SKM-1 treated with dmso at 0.1 percent for 144 hours (cell line): ENCODE measurements at regions not wholly inside any gene's neighbourhood (a gene's known extent, or its start where the extent isn't known, plus 50 kb on each side); places are given as distances from the start of the nearest gene placed in this dataset.

ENCODE experiments used
- DNase-seq: peaks from one replicate; lab custom pipeline; 2025; ENCODE audit not compliant: unreplicated experiment; lab: John Stamatoyannopoulos, UW

DNA sequence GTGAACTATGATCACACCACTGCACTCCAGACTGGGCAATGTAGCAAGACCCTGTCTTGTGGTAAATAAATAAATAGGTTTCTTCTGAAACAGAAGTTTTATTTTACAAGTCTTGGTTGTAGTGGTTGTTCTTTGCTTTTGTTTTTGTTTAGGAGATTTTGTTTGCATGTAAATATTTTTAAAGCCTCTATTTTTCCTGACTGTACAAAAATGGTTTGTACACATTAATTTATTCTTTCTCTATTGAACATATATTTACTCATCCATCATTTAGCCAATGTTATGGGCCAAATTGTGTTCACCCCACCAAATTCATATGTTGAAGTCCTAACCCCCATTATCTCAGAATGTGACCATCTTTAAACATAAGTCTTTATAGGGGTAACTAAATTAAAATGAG, 580.1 kb downstream of the EPHA4 start:
- DNase-seq: no peak

- DNase-seq: no peak
Measured at GRCh38 chr2:220994846-220995245, 577.3 kb downstream of the EPHA4 start.

GRCh38 chr2:220995581-220995980, 576.5 kb downstream of the EPHA4 start:
- DNase-seq: no peak

GRCh38 chr2:220998156-220998555, 573.9 kb downstream of the EPHA4 start:
- DNase-seq: no peak

DNA sequence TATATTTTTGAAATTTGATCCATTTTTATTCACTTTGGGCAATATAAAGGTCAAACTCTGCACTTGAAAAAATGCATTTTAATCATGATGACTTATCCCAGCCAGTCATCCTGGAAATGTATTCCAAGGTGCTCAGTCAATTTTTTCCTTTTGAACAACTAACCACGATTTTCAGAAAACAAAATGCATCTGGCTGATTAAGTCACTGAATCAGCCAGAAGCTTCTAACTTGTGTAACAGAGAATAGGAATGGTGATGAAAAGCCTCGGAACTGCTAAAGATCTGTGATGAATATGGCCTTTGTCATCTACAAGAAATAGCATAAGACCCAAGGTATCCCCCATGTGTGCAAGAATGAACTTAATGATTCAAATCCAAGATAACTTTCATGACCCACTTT, 572.7 kb downstream of the EPHA4 start:
- DNase-seq: no peak

GRCh38 chr2:221001381-221001801, 570.7 kb downstream of the EPHA4 start:
- DNase-seq: no peak

DNA sequence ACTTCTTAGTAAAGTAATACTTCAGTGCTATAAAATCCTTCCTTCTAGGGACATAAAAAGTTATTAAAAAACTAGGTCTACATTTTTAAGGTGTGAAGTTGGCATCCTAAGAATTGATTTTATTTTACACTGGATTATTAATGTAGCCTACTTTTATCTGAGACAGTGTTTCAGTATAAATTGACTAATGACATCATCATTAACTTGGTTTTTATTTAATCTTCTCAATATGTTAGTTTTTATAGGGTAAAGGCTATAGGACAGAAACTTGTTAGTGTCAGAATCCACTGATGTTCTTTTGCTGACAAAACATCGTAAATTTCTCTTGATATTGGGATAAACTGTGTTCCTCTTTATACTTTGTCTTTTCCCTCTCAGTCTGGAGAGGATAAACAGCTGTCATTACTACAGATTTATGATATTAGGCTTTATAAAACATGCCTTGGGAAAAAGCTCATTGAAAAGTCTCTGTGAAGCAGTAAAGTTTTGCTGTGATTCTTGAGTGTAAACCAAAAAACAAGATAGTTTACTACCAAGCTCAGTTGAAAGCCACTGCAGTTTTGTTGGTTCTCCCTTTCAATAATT, 569.9 kb downstream of the EPHA4 start:
- DNase-seq: no peak

DNA sequence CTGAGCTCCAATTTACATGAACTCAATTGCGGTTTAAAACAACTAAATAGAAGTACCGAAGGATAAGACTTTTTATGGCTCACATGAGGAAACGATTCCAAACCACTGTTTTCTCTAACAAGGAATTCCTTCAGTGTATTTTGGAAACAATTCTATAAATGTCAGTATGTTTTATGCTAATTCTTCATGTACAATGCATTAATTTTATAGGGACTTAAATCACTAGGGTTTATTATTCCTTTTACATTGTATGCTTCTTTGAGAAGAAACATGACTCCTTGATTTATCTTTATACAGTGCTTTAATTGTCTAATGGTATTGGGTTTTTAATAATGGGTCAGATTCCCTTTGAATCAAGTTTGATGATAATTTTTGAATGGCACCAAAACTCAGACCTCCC, 566.8 kb downstream of the EPHA4 start:
- no peak for DNase-seq

DNA sequence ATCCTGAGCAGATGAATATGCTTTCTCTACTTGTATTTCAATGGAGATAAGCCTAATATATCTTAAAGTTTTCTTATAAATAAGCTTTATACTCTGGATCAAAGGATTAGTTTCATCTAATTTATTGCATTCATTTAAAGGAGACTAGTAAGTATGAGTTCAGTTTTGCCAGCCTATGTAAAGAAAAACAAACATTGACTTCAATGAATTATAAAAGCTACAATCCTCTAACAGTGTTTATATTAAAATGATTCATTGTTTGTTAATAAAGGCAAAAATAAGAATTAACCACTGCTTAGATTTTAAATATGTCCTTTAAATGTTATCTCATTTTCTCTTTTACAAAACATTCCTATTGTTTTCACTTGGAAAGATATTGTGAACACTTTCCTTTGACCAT, 566.0 kb downstream of the EPHA4 start:
- DNase-seq: no peak

GRCh38 chr2:221016551-221016950, 555.6 kb downstream of the EPHA4 start:
- DNase-seq: no peak

GRCh38 chr2:221018262-221018661, 553.8 kb downstream of the EPHA4 start:
- DNase-seq: no peak

DNA sequence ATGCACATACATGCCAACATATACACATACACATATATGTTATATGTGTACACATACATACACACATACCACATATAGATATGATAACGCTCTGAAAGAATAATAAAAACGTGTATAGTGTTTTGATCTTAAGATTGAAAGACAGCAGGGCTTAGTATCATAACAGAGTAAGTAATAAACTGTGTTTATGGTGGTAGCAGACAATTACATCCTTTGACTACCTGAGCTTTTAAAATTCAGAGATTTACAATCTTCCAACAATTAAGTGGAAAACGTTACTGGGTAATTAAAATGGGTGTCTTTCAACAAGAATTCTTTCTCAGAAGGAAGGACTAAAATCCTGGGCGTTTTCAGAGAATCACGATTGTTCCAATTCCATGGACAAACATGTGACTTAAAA, 552.4 kb downstream of the EPHA4 start:
- DNase-seq: no peak

DNA sequence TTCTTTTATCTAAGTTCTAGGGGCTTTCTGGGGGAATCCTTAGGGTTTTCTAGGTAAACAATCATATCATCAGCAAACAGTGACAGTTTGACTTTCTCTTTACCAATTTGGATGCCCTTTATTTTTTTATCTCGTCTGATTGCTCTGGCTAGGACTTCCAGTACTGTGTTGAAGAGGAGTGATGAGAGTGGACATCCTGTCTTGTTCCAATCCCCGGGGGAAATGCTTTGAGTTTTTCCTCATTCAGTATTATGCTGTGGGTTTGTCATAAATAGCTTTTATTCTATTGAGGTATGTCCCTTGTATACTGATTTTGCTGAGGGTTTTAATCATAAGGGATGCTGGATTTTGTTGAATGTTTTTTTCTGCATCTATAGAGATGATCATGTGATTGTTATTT, 549.5 kb downstream of the EPHA4 start:
- no peak for DNase-seq

DNA sequence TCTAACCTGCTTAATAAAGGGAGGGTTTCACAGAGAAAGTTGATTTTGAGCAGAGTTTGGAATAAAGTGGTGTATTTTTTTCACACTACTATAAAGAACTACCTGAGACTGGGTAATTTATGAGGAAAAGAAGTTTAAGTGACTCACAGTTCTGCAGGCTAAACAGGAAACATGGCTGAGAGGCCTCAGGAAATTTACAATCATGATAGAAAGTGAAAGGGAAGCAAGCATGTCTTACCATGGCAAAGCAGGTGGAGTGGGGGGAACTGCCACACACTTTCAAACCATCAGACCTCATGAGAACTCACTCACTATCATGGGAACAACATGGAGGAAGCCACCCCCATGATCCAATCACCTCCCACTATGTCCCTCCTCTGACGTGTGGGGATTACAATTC, 546.7 kb downstream of the EPHA4 start:
- no peak for DNase-seq

DNA sequence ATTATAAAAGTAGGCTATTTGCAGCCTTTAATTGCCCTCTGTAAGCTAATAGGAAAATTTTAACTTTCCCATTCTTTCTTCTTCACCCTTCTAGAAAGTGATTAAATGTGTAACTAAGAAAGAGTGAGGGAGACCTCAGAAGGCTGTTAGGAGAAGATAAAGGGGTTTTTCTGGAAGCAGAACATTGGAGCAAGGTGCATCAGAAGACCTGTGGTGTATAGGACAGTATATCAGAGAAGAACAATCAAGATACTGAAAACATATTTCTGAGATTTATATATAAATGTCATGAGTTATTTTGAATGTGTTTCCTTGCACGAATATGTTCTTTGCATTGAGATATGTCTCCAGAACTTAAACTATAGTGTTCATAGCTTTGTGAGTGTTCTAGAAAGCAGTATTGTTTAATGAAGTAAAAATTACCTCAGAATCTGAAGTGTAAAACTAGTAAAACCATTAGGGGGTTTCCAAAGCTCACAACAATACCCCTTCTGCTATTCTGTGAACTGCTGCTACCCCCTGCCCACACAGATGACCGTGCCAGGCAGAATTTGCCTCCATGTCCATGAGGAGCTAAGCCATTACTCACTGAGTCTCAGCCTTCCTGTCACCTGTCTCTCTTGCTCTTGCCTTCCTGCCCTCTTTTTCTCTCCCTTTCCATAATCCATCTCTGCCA, 537.9 kb downstream of the EPHA4 start:
- no peak for DNase-seq

- DNase-seq: no peak
Measured at GRCh38 chr2:221034973-221035372, 537.1 kb downstream of the EPHA4 start.

- DNase-seq: no peak
Measured at GRCh38 chr2:221042926-221043325, 529.2 kb downstream of the EPHA4 start.

DNA sequence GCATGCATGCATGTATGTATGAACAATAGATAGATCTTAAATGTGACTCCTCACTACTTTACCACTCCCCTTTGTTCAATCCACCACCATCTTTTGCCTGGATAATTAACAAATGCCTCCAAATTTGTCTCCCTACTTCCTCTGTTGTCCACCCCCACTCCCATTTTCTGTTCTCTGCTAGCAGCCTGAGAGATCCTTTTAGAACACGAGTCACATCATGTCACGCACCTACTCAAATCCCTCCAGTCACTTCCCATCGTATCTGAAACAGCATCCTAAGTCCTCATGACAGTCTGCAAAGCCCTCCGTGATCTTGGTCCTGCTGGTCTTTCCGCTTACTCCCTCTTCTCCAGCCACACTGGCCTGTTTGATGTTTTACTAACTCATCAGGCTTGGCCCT, 527.3 kb downstream of the EPHA4 start:
- DNase-seq: no peak

DNA sequence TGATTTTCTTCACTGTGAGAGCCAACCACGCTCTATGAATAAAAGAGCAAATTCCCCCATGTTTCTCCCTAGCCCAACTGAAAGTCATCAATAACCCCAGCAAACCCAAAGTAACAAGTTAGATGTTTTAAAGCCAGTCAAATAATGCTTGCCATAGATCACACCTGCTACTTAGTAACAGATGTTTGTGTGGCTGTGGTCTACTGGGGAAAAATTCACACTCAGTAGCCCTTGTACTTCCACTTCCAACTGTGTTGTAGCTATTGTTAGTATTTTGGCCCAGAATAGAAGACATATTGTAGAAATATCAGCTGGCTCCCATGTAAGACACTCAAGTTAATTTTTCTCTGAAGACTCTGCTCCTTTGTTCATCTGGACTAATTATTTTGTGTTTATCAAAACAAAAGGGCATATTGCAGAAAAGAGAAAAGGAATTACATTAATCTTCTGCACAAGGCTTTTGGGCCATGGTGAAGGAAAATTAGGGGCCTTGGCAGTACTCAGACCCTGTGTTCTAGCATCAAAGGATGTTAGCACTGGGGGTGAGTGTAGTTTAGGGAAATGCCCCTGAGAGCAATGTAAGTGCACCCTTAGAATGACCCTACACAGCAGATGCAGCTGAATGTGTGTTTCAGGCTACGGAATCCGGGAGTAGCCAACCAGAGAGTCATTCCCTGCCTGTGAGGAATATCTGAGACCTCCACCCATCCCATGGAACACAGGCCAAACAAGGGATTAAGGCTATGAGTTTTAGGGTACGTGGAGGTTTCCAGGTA, 521.9 kb downstream of the EPHA4 start:
- no peak for DNase-seq

DNA sequence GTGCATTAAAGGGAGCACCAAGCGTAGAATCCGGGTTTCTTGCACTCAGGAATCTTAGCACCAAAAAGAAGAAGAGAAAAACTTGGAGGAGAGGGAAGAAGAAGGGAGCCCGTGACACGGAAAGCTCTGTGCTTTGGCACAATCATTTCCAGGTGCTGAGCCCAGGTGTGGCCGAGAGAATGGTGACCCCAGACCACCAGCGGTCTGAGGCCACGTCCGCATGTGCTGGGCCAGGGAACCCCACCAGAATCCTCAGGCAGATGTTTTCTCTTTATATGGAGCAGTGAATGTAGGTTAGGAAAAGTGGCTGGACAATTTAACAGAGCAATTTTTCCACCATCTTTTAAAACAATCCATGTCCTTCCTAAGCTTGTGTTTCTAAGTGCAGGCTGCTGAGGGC, 520.9 kb downstream of the EPHA4 start:
- no peak for DNase-seq

GRCh38 chr2:221060376-221060775, 511.7 kb downstream of the EPHA4 start:
- DNase-seq: no peak

- no peak for DNase-seq
Measured at GRCh38 chr2:221063568-221063967, 508.5 kb downstream of the EPHA4 start.
